ENCODE measurements at regions not wholly inside any gene's neighbourhood (a gene's known extent, or its start where the extent isn't known, plus 50 kb on each side); places are given as distances from the start of the nearest gene placed in this dataset. TPM values are rescaled to one million over a fixed set of nuclear protein-coding genes. Genes with fewer than 3 reads are reported as not detected.

DNA sequence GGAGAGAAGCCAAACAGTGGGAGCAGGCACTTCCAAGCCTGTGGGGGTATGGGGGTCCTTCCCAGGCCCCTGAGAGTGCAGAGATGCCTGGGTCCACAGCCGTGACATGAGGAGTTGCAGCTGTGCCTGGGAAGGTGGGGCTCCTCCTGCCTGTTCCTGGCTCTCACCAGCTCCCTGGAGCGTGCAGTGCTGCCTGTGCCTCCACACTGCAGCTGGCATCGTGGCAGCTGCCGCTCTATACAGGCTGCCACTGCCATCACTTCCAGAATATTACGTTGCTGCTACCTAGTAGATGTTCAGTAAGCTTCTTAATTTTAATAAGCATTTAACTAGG lies 223.7 kb downstream of the KCNC2 start:
- no peak overlapping the region for H2BK15ac ChIP-seq (ENCODE audit: low read length)
- H3K18ac ChIP-seq (ENCODE audit: low read length): peak overlapping the region; percentile 7
- no peak overlapping the region for H2BK120ac ChIP-seq (ENCODE audit: low read depth, low read length)
- H4K8ac ChIP-seq (ENCODE audit: low read depth, low read length): no peak overlapping the region
- H3K4me3 ChIP-seq (ENCODE audit: low read length in 2 of 2): no peak overlapping the region
- no peak overlapping the region for H3K14ac ChIP-seq (ENCODE audit: low read length)
- H3K27ac ChIP-seq (replicated peaks; ENCODE audit: low read length): no peak overlapping the region
- H3K9me3 ChIP-seq (replicated peaks in 1 of 2; ENCODE audit: control insufficient read depth in 2 of 2, insufficient read depth in 1 of 2, low read depth in 1 of 2, low read length in 2 of 2): peaks cover 0 to 4% of the 10 kb centered on the region in 2 donors
- no peaks in the 10 kb centered on the region for H3K36me3 ChIP-seq (replicated peaks in 1 of 2; ENCODE audit: control insufficient read depth in 2 of 2, insufficient read depth in 2 of 2, low read length in 2 of 2)
- no peak overlapping the region for H2AFZ ChIP-seq (ENCODE audit: low read length)
- no peaks in the 10 kb centered on the region for H3K27me3 ChIP-seq (ENCODE audit: control insufficient read depth in 3 of 3, insufficient read depth in 3 of 3, low read depth in 1 of 3, low read length in 3 of 3)
- H2BK12ac ChIP-seq (ENCODE audit: low read length): no peak overlapping the region
- WGBS, 2 donors (ENCODE audit: extremely low coverage in 2 of 2, insufficient read length in 2 of 2, insufficient replicate concordance in 1 of 2): no CpG with 5 or more reads among the region's 5 CpGs
- H3K4me2 ChIP-seq (ENCODE audit: insufficient read depth, low read length, poor library complexity, severe bottlenecking): no peak overlapping the region
- H3K4me1 ChIP-seq (ENCODE audit: control insufficient read depth in 2 of 2, insufficient read depth in 1 of 2, low read depth in 1 of 2, low read length in 2 of 2): no peaks in the 10 kb centered on the region
- no peak overlapping the region for H3K23ac ChIP-seq (ENCODE audit: low read depth, low read length, poor library complexity)
- H3K9ac ChIP-seq (ENCODE audit: low read depth, low read length, poor library complexity): no peak overlapping the region
- no peaks in the 10 kb centered on the region for H3K79me1 ChIP-seq (ENCODE audit: low read depth, low read length)
- H3K4ac ChIP-seq (ENCODE audit: low read length): no peak overlapping the region
- no peak for DNase-seq (ENCODE audit: low spot score)
- H4K91ac ChIP-seq (ENCODE audit: low read depth, low read length, poor library complexity): no peak overlapping the region
- H2AK5ac ChIP-seq (ENCODE audit: low read depth, low read length): no peak overlapping the region
- H2BK5ac ChIP-seq (ENCODE audit: low read length): no peak overlapping the region

DNA sequence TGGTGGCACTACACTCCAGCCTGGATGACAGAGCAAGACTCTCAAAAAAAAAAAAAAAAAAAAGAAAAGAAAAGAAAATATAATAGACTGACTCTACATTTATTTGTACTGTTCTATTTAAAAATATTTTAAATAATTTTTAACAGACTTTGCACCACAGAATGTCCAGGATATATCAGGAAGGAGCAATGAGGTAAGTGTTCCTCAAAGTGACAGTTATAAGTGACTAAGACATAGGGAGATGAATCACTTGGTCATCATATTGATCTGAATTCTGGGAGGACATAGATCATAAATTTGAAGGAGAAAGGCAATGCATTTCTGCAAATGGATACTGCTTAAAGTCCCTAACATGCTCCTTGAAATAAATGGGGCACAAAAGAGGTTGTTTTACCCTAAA lies 221.5 kb downstream of the KCNC2 start:
- H2BK120ac ChIP-seq (ENCODE audit: low read depth, low read length): no peak overlapping the region
- no peak overlapping the region for H3K9ac ChIP-seq (ENCODE audit: low read depth, low read length, poor library complexity)
- no peak overlapping the region for H3K14ac ChIP-seq (ENCODE audit: low read length)
- no peak overlapping the region for H2AK5ac ChIP-seq (ENCODE audit: low read depth, low read length)
- H3K4ac ChIP-seq (ENCODE audit: low read length): no peak overlapping the region
- no peaks in the 10 kb centered on the region for H3K36me3 ChIP-seq (replicated peaks in 1 of 2; ENCODE audit: control insufficient read depth in 2 of 2, insufficient read depth in 2 of 2, low read length in 2 of 2)
- no peak overlapping the region for H4K91ac ChIP-seq (ENCODE audit: low read depth, low read length, poor library complexity)
- no peak overlapping the region for H2BK12ac ChIP-seq (ENCODE audit: low read length)
- H3K27me3 ChIP-seq (ENCODE audit: control insufficient read depth in 3 of 3, insufficient read depth in 3 of 3, low read depth in 1 of 3, low read length in 3 of 3): no peaks in the 10 kb centered on the region
- H4K8ac ChIP-seq (ENCODE audit: low read depth, low read length): no peak overlapping the region
- DNase-seq (ENCODE audit: low spot score): no peak
- H3K9me3 ChIP-seq (replicated peaks in 1 of 2; ENCODE audit: control insufficient read depth in 2 of 2, insufficient read depth in 1 of 2, low read depth in 1 of 2, low read length in 2 of 2): peaks cover 0 to 7% of the 10 kb centered on the region in 2 donors
- H3K23ac ChIP-seq (ENCODE audit: low read depth, low read length, poor library complexity): no peak overlapping the region
- no peak overlapping the region for H2BK15ac ChIP-seq (ENCODE audit: low read length)
- H3K18ac ChIP-seq (ENCODE audit: low read length): no peak overlapping the region
- H3K4me2 ChIP-seq (ENCODE audit: insufficient read depth, low read length, poor library complexity, severe bottlenecking): no peak overlapping the region
- no peak overlapping the region for H3K27ac ChIP-seq (replicated peaks; ENCODE audit: low read length)
- no peaks in the 10 kb centered on the region for H3K79me1 ChIP-seq (ENCODE audit: low read depth, low read length)
- H3K4me1 ChIP-seq (ENCODE audit: control insufficient read depth in 2 of 2, insufficient read depth in 1 of 2, low read depth in 1 of 2, low read length in 2 of 2): no peaks in the 10 kb centered on the region
- H3K4me3 ChIP-seq (ENCODE audit: low read length in 2 of 2): no peak overlapping the region
- no peak overlapping the region for H2BK5ac ChIP-seq (ENCODE audit: low read length)
- H2AFZ ChIP-seq (ENCODE audit: low read length): no peak overlapping the region

Small RNAs in the stretch of these regions (small RNA-seq; reads per million reads assigned to genes)
- gene AC123904.2 (ENCODE audit: insufficient read depth): not detected
